Activated T-cell treated with anti-CD3 and anti-CD28 coated beads, Interleukin-2, amount 50 U/mL, for 72 hours (primary cell): ENCODE measurements at regions not wholly inside any gene's neighbourhood (a gene's known extent, or its start where the extent isn't known, plus 50 kb on each side); places are given as distances from the start of the nearest gene placed in this dataset.

Experiments
- ATAC-seq, 2 donors: fragments of 150-1000 bp; cut with Tn5 transposase; replicated peaks in 1 of 2; 2 replicates each; pipeline ENCODE4 v1.10.0; 2021; ENCODE audit warnings: moderate library complexity in 2 of 2, mild to moderate bottlenecking in 1 of 2
- DNase-seq, 2 donors: peaks; one replicate each; pipeline ENCODE4 v3.0.0; 2021 to 2022; ENCODE audit warnings: mixed read lengths in 1 of 2
- H3K27ac Mint-ChIP-seq: one replicate; pipeline ENCODE4 v1.8.0; 2022; ENCODE audit warnings: mild to moderate bottlenecking, moderate library complexity, mixed read lengths
- H3K27me3 Mint-ChIP-seq: one replicate; pipeline ENCODE4 v1.8.0; 2022; ENCODE audit warnings: low read depth, mixed read lengths
- H3K36me3 Mint-ChIP-seq, 2 donors: one replicate each; pipeline ENCODE4 v1.8.0; 2022; ENCODE audit warnings: mixed read lengths in 2 of 2, mild to moderate bottlenecking in 1 of 2; ENCODE audit not compliant: insufficient read depth in 2 of 2
- H3K4me1 Mint-ChIP-seq: one replicate; pipeline ENCODE4 v1.8.0; 2022; ENCODE audit warnings: low read depth, mixed read lengths
- H3K4me3 Mint-ChIP-seq, 2 donors: one replicate each; pipeline ENCODE4 v1.8.0; 2022; ENCODE audit warnings: mild to moderate bottlenecking in 2 of 2, mixed read lengths in 2 of 2, moderate library complexity in 2 of 2
- H3K9me3 Mint-ChIP-seq, 2 donors: one replicate each; pipeline ENCODE4 v1.8.0; 2022; ENCODE audit warnings: mixed read lengths in 2 of 2

DNA sequence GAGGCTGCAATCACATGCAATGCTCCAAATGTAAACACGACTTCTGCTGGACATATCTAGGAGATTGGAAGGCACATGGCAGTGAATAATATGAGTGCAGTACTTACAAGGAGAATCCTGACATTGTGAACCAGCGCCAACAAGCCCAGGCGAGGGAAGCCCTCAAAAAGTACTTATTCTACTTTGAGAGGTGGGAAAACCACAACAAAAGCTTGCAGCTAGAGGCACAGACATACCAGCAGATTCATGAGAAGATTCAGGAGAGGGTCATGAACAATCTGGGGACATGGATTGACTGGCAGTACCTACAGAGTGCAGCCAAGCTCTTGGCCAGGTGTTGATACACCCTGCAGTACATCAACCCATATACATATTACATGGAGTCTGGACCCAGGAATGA lies 475.7 kb upstream of the CDH2 start:
- H3K4me3 Mint-ChIP-seq = no peak overlapping the region
- peaks cover 6 to 13% of the 10 kb centered on the region in 2 donors for H3K9me3 Mint-ChIP-seq
- ATAC-seq (no peak), DNase-seq (no peak)
- no peaks in the 10 kb centered on the region for H3K27me3 Mint-ChIP-seq
- H3K4me1 Mint-ChIP-seq = no peaks in the 10 kb centered on the region
- peaks cover 2% of the 10 kb centered on the region in 2 donors for H3K36me3 Mint-ChIP-seq
- no peak overlapping the region for H3K27ac Mint-ChIP-seq

DNA sequence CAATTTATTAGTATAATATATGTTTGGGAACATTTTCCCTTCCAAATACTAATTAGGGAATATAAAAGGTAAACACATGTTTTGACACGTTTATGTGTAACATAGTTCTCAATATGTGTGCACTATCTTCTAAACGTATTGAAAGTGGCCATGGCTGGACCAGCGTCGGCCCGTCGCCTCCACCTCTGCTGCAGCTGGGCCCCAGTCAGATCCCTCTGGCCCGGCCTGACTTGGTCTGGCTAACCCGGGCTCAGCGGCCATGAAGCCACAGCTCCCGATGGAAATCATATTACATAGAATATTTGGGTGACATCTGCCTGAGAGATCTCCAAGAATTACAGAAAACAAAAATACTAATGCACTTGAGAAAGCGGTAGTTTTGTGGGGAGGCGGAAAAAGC lies 474.4 kb upstream of the CDH2 start:
- DNase-seq = no peak
- H3K4me3 Mint-ChIP-seq = no peak overlapping the region
- H3K27me3 Mint-ChIP-seq = no peaks in the 10 kb centered on the region
- no peak for ATAC-seq
- H3K36me3 Mint-ChIP-seq = peaks cover 2% of the 10 kb centered on the region in 2 donors
- H3K4me1 Mint-ChIP-seq = no peaks in the 10 kb centered on the region
- no peak overlapping the region for H3K27ac Mint-ChIP-seq
- peaks cover 5 to 9% of the 10 kb centered on the region in 2 donors for H3K9me3 Mint-ChIP-seq

DNA sequence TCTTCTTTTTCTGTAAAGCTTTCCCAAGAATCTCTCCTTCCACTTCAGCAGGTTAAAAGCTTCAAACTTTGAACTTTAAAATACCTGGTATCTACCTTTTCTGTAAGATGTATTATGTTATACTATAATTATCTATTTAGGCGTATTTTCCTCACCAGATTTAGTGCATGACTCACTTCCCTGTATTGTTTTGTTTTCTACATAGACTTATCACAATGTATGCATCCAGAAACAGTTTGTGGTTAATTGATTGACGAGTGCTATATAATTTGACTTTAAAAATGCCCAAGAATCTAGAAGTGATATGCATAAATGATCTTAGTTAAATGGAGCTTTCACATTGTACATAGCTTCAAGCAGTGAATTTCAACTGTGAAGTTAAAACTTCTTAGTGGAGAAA lies 473.9 kb upstream of the CDH2 start:
- peaks cover 2% of the 10 kb centered on the region in 2 donors for H3K36me3 Mint-ChIP-seq
- H3K27ac Mint-ChIP-seq = no peak overlapping the region
- no peaks in the 10 kb centered on the region for H3K27me3 Mint-ChIP-seq
- H3K4me3 Mint-ChIP-seq = no peak overlapping the region
- ATAC-seq (no peak), DNase-seq (no peak)
- H3K4me1 Mint-ChIP-seq = no peaks in the 10 kb centered on the region
- peaks cover 5 to 9% of the 10 kb centered on the region in 2 donors for H3K9me3 Mint-ChIP-seq

DNA sequence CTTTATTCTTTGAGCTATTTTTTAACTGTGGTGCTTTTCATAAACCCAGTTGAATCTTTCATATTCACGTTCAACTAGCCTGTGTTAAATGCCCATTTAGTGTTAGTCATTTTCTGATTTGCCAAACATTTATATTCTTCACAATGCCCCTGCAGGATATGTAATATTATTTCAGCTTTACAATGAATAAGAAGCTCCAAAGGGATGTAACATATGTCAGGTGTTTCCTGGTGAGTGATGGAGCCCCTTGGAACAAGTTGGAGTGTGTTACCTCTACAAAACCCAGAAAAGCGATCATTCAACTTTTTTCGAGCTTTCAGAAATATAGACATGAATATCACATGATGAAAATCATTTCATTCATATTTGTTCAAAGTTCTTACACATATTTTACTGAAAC lies 471.0 kb upstream of the CDH2 start:
- H3K27ac Mint-ChIP-seq = no peak overlapping the region

DNA sequence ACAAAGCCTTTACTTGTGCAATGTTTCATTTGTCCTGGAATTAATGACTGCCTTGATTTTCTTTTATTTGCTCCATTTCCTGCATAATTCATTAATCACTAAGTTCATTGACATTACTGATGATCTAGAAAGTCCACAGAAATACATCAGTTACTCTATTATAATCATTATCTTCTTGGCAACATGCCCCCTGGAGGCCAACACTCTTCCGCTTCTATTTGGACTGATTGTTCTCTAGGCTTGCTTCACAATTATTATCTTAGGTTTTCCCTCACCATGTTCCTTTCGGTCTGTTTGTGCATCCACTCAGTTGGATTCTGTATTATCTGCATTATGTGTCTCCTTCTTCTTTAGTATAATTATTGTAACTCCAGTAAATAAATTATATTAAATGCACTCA lies 461.0 kb upstream of the CDH2 start:
- peaks cover 9 to 12% of the 10 kb centered on the region in 2 donors for H3K9me3 Mint-ChIP-seq
- no peak overlapping the region for H3K27ac Mint-ChIP-seq
- no peaks in the 10 kb centered on the region for H3K4me1 Mint-ChIP-seq
- DNase-seq = no peak
- H3K36me3 Mint-ChIP-seq = peaks cover 0 to 5% of the 10 kb centered on the region in 2 donors
- ATAC-seq = no peak
- no peak overlapping the region for H3K4me3 Mint-ChIP-seq
- H3K27me3 Mint-ChIP-seq = no peaks in the 10 kb centered on the region

More for the DNA sequence above, 471.0 kb upstream of the CDH2 start:
- ATAC-seq = no peak
- peaks cover 4 to 13% of the 10 kb centered on the region in 2 donors for H3K9me3 Mint-ChIP-seq
- no peak overlapping the region for H3K4me3 Mint-ChIP-seq
- H3K36me3 Mint-ChIP-seq = peaks cover 1 to 2% of the 10 kb centered on the region in 2 donors
- no peaks in the 10 kb centered on the region for H3K4me1 Mint-ChIP-seq
- no peaks in the 10 kb centered on the region for H3K27me3 Mint-ChIP-seq
- no peak for DNase-seq

DNA sequence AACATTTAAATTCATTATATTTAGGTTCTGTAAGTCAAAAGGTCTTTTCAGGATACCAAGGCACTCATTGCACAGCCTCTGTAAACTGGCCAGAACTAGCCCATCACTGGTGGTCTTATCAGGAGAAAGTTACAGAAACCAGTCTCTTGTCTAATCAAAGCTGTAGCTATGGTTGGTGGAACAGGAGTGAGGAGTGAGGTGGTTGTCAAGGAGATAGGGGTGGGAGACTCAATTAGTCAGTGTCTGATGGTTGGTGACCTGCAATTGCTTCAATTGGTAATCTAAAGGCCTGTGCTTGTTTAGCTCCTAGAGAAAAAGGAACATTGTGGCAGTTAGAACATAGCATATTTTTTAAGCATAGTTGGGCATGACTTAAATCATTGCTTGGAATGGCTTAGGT lies 458.6 kb upstream of the CDH2 start:
- H3K36me3 Mint-ChIP-seq = peaks cover 0 to 5% of the 10 kb centered on the region in 2 donors
- ATAC-seq (no peak), DNase-seq (no peak)
- H3K27me3 Mint-ChIP-seq = no peaks in the 10 kb centered on the region
- H3K4me1 Mint-ChIP-seq = no peaks in the 10 kb centered on the region
- no peak overlapping the region for H3K4me3 Mint-ChIP-seq
- H3K9me3 Mint-ChIP-seq = peaks cover 9 to 15% of the 10 kb centered on the region in 2 donors
- H3K27ac Mint-ChIP-seq = no peak overlapping the region

DNA sequence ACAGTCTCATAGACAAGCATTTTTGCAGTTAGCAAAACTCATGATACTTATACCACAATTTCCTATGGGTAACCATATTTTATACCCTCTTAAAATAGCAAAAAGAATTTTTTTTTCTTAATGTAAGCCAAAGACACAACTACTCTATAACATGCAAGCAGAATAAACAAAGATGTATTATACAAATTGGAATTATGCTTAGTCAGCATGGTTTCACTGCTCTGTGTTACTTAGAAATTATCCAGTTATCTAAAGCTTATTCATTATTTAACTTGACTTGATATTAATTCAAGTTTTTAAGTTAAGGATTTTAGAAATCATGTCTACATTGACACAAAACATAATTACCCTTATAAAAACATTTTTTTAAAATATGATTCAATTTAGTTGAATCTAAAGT lies 449.8 kb upstream of the CDH2 start:
- Mint-ChIP-seq H3K4me1 (no peaks in the 10 kb centered on the region), H3K4me3 (no peak overlapping the region), H3K27ac (no peak overlapping the region), H3K9me3 (peaks cover 0 to 3% of the 10 kb centered on the region in 2 donors), H3K36me3 (no peaks in the 10 kb centered on the region), H3K27me3 (no peaks in the 10 kb centered on the region)
- ATAC-seq = no peak
- DNase-seq = no peak

DNA sequence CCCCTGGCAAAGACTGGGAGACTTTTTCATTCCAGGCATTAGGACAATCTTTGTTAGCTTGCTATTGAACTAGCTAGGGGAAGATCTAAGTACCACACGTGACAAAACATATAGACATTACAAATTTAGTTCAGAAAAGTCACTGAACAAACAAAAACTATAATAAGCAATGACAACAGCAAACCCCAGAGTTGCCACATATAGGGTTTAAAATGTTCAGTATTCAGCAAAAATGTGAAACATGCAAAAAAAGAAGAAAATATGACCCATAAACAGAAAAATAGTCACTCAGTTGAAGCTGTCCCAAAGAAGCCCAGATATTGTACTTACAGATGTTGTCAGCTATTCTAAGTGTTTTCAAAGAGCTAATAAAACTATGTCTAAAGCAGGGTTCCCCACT lies 431.1 kb upstream of the CDH2 start:
- ATAC-seq = no peak

DNA sequence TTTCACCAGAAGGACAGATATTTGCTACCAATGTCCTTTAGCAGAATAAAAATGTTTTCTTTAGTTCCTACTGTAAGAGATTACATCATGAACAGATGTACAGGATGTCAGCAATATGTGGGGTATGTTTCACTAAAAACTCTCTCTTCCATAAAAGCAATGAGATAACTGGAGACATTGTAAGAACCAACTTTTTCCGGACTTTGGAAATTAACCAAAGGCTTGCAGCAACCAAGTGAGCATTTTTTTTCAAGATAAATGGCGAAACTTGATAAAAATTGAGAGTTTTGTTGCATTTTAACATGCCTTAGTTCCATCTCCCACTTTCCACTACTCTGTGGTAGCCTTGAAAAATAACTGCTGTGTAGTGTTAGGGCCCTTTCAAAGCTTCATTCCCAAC lies 429.8 kb upstream of the CDH2 start:
- H3K27me3 Mint-ChIP-seq = no peaks in the 10 kb centered on the region
- DNase-seq = no peak
- H3K9me3 Mint-ChIP-seq = peaks cover 3 to 7% of the 10 kb centered on the region in 2 donors
- H3K36me3 Mint-ChIP-seq = no peaks in the 10 kb centered on the region
- no peak for ATAC-seq
- no peak overlapping the region for H3K27ac Mint-ChIP-seq
- H3K4me3 Mint-ChIP-seq = no peak overlapping the region
- no peaks in the 10 kb centered on the region for H3K4me1 Mint-ChIP-seq

More for the DNA sequence above, 431.1 kb upstream of the CDH2 start:
- Mint-ChIP-seq H3K27ac (no peak overlapping the region), H3K9me3 (peaks cover 3 to 7% of the 10 kb centered on the region in 2 donors), H3K4me3 (no peak overlapping the region), H3K27me3 (no peaks in the 10 kb centered on the region), H3K4me1 (no peaks in the 10 kb centered on the region), H3K36me3 (no peaks in the 10 kb centered on the region)
- DNase-seq = no peak

DNA sequence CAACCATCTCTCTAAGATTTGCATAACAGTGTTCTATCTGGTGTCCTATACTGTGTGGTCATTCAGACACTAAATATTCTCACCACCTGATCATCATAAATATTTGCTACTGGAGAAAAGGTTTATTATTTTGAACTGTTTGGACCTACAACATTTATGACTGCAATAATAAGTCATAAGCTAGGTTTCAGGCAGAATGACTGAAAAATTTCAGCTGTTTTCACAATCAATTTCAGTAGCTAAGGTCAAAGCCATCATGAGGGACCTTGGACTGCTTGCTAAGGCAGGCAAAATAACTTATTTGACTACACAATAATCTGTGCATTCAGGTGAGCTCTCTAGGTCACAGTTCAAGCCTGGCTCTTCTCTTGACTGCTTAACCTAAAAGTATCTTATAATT lies 425.5 kb upstream of the CDH2 start:
- no peak for DNase-seq
- no peaks in the 10 kb centered on the region for H3K27me3 Mint-ChIP-seq
- peaks cover 7 to 10% of the 10 kb centered on the region in 2 donors for H3K9me3 Mint-ChIP-seq
- H3K4me3 Mint-ChIP-seq = no peak overlapping the region
- no peaks in the 10 kb centered on the region for H3K36me3 Mint-ChIP-seq
- no peak for ATAC-seq
- H3K4me1 Mint-ChIP-seq = no peaks in the 10 kb centered on the region
- no peak overlapping the region for H3K27ac Mint-ChIP-seq

DNA sequence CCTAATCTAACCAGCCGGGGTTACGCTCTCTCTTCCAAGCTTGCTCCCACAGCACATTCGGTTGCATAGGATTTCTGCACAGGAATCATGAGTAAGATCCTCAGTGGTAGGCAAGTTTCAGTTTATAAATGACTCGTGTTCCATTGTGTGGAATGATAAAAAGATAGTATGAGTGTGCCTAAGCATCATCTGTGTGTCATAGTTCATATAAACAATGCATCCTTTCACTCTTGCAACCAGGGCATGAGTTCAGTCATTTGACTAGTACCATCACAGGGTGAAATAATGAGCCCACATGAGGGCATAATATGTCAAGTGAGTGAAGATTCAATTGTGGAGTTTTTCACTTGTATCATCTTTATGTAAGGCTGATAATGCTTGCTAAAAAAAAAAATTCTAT lies 417.1 kb upstream of the CDH2 start:
- H3K4me3 Mint-ChIP-seq = no peak overlapping the region
- H3K9me3 Mint-ChIP-seq = peaks cover 3 to 8% of the 10 kb centered on the region in 2 donors
- H3K4me1 Mint-ChIP-seq = no peaks in the 10 kb centered on the region

DNA sequence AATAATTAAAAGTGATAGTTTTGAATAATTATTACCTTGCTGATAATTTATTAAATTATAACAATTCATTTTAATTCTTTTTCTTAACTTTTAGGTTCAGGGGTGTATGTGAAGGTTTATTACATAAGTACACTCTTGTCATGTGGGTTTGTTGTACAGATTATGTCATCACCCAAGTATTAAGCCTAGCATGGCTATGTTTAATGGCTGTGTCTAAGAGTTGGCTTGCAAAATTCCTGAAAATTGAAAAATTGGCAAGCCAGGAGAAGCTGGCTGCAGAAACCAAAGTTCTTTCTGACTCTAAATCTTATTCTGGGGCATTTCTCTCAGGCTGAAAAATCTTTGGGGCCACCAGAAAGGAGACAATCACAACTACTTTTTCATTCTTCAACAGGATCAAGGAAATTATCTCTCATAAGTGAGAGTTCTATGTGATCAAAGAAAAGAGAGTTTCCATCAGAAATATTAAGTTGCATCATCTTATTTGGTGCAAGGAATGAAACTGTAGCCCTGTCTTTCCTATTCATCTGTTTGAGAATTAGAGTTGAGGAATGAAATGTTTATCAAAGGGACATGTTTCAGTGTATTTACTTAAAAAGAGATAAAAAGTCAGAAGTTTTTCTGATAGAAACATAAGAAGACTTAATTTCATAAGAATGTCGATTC lies 412.1 kb upstream of the CDH2 start:
- no peaks in the 10 kb centered on the region for H3K4me1 Mint-ChIP-seq
- no peaks in the 10 kb centered on the region for H3K36me3 Mint-ChIP-seq
- H3K9me3 Mint-ChIP-seq = peaks cover 3 to 8% of the 10 kb centered on the region in 2 donors
- no peak overlapping the region for H3K4me3 Mint-ChIP-seq
- no peaks in the 10 kb centered on the region for H3K27me3 Mint-ChIP-seq
- no peak for ATAC-seq
- no peak for DNase-seq
- H3K27ac Mint-ChIP-seq = no peak overlapping the region

More for the DNA sequence above, 417.1 kb upstream of the CDH2 start:
- ATAC-seq (no peak), DNase-seq (no peak)
- no peaks in the 10 kb centered on the region for H3K27me3 Mint-ChIP-seq
- H3K36me3 Mint-ChIP-seq = no peaks in the 10 kb centered on the region
- no peak overlapping the region for H3K27ac Mint-ChIP-seq

DNA sequence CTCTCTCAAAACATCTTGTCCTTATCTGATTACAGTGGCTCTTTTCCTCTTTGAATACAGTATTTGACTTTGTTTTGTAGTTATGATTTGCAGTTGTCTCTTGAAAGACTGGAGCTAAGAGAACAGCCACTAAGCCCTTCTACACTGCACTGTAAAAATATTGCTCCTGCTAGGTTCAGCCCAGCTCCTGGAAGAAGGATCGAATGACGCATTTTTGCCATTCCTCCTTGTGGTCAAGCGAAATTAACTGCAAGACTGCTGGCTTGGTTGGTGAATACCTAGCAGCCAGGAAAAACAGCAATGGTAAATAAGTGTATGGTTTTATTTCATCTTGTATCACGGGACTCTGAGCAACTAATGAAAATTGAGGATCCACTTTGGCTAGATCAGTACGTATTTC lies 407.8 kb upstream of the CDH2 start:
- H3K27me3 Mint-ChIP-seq = no peaks in the 10 kb centered on the region
- ATAC-seq (no peak), DNase-seq (no peak)
- H3K36me3 Mint-ChIP-seq = no peaks in the 10 kb centered on the region
- peaks cover 3 to 4% of the 10 kb centered on the region in 2 donors for H3K9me3 Mint-ChIP-seq
- no peak overlapping the region for H3K27ac Mint-ChIP-seq
- H3K4me1 Mint-ChIP-seq = no peaks in the 10 kb centered on the region
- no peak overlapping the region for H3K4me3 Mint-ChIP-seq

DNA sequence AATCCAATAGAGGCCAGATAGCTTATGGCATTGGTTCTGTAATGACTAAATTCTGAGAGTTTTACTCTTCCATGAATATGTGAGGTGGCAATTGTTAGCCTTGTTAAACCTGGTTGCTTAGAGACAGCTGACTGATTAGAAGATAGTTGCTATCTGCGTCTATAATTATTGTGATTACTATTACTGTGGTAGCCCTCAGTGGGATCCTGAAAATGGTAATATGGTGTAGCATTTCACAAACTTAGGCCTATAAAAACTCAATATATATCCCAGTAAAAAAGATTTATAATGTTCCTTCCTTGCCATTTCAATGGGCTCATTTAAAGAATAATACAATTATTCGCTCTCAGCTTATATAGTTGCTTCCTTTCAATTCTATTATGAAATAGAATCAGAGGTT lies 405.8 kb upstream of the CDH2 start:
- DNase-seq = no peak
- no peaks in the 10 kb centered on the region for H3K4me1 Mint-ChIP-seq
- H3K27me3 Mint-ChIP-seq = no peaks in the 10 kb centered on the region
- H3K9me3 Mint-ChIP-seq = peaks cover 5 to 6% of the 10 kb centered on the region in 2 donors
- H3K36me3 Mint-ChIP-seq = no peaks in the 10 kb centered on the region
- no peak overlapping the region for H3K27ac Mint-ChIP-seq
- ATAC-seq = no peak
- H3K4me3 Mint-ChIP-seq = no peak overlapping the region
